ENCODE measurements at regions not wholly inside any gene's neighbourhood (a gene's known extent, or its start where the extent isn't known, plus 50 kb on each side); places are given as distances from the start of the nearest gene placed in this dataset.

- no peak overlapping the region for H3K4me3 ChIP-seq (ENCODE audit: low read depth, low read length)
- DNase-seq (ENCODE audit: low read depth) = no peak
- TF ChIP-seq CTCF (conservative IDR thresholded peaks at IDR 0.05; ENCODE audit: low read depth, low read length) = no peak
Observed at GRCh38 chr4:153065276-153065675, 129.2 kb downstream of the FHDC1 start.

- no peak for TF ChIP-seq CTCF (conservative IDR thresholded peaks at IDR 0.05; ENCODE audit: low read depth, low read length)
- peak; percentile 19 for DNase-seq (ENCODE audit: low read depth)
- no peak overlapping the region for H3K4me3 ChIP-seq (ENCODE audit: low read depth, low read length)
Observed at GRCh38 chr4:153067376-153067775, 131.3 kb downstream of the FHDC1 start.

DNA sequence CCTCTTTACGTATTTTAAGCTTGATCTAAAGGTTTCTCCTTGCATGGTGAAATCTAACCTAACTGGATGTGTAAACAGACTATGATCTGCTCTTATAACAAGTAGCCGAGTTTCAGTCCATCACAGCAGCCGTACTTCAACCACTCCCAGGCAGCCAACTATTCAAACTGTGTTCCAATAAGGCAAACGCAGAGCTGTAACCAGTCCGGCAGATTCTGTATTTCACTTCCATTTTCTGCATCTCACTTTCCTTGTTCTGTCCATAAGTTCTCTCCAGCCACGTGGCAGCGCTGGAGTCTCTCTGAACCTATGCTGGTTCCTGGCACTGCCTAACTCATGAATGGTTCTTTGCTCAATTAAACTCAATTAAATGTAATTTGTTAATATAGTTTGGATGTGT, 132.6 kb downstream of the FHDC1 start:
- H3K4me3 ChIP-seq (ENCODE audit: low read depth, low read length) = no peak overlapping the region
- DNase-seq (ENCODE audit: low read depth) = no peak
- no peak for TF ChIP-seq CTCF (conservative IDR thresholded peaks at IDR 0.05; ENCODE audit: low read depth, low read length)

- DNase-seq (ENCODE audit: low read depth) = no peak
- TF ChIP-seq CTCF (conservative IDR thresholded peaks at IDR 0.05; ENCODE audit: low read depth, low read length) = no peak
- H3K4me3 ChIP-seq (ENCODE audit: low read depth, low read length) = no peak overlapping the region
Observed at GRCh38 chr4:153071958-153072598, 132.2 kb upstream of the TRIM2 start.

- DNase-seq (ENCODE audit: low read depth) = no peak
- H3K4me3 ChIP-seq (ENCODE audit: low read depth, low read length) = no peak overlapping the region
- TF ChIP-seq CTCF (conservative IDR thresholded peaks at IDR 0.05; ENCODE audit: low read depth, low read length) = no peak
Observed at GRCh38 chr4:153072661-153073060, 131.6 kb upstream of the TRIM2 start.

DNA sequence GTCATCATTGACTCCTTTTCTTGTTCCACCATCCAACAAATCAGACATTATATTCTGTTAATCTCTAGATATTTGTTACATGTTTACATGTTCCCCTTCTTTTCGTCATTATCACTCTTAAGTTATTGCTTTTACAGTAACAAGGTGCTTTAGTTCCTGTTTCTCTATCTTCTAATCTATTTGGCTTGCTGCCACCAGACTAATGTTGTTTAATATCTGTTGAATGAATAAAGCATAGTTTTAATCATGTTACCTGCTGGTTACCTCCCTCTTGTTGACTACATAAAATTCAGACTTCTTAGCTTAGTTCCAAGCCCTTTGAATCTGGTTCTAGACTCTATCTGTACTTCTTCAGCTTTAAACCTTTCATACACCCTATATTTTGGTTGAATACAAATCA, 129.8 kb upstream of the TRIM2 start:
- H3K4me3 ChIP-seq (ENCODE audit: low read depth, low read length) = no peak overlapping the region
- TF ChIP-seq CTCF (conservative IDR thresholded peaks at IDR 0.05; ENCODE audit: low read depth, low read length) = no peak
- DNase-seq (ENCODE audit: low read depth) = no peak

DNA sequence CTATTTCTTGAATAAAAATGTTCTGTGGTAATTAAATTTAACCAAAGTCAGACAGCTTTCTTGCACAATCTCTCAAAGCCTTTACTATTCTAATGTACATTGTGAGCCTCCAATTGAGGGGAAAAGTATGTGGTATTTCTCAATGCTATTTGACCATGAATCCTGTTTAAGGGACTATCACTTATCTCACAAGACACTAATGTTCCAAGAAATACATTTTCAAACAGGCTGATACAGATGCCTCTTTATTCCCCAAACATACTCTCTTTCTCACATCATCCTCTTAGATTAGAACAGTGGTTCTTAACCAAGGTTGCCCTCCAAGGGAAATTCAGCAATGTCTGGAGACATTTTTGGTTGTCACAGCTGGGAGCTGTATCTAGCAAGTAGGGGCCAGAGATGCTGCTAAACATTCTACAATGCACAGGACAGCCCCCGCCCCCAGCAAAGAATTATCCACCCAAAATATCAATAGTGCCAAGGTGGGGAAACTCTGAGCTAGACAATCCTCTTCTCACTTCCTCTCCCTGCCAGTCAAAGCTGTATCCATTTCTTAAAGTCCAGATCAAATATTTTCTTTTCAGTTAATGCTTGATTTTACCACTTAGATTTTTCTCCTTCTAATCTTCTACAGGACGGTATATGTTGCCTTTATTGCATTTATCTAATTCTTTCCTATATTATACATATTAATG, 129.2 kb upstream of the TRIM2 start:
- H3K4me3 ChIP-seq (ENCODE audit: low read depth, low read length) = no peak overlapping the region
- no peak for DNase-seq (ENCODE audit: low read depth)

More for the DNA sequence above, 129.2 kb upstream of the TRIM2 start:
- no peak for TF ChIP-seq CTCF (conservative IDR thresholded peaks at IDR 0.05; ENCODE audit: low read depth, low read length)

Data from epithelial cell of proximal tubule (primary cell).